GM10266 (cell line): ENCODE measurements at regions not wholly inside any gene's neighbourhood (a gene's known extent, or its start where the extent isn't known, plus 50 kb on each side); places are given as distances from the start of the nearest gene placed in this dataset.
A peak's percentile ranks its signal among the peaks of the same experiment; 100 is the strongest.

Source experiments
- DNase-seq: peaks from one replicate; pipeline ENCODE4 v3.0.0; 2012; ENCODE audit errors: extremely low spot score
- CTCF ChIP-seq: IDR thresholded peaks from 2 replicates; pipeline ENCODE4 v1.5.1; 2012; ENCODE audit warnings: mild to moderate bottlenecking, low read depth; ENCODE audit not compliant: control insufficient read depth, insufficient read depth; ENCODE audit errors: missing control alignments

GRCh38 chr3:72554689-72555088, 293.6 kb downstream of the SHQ1 start:
- no peak for DNase-seq
- no peak for TF ChIP-seq CTCF

DNA sequence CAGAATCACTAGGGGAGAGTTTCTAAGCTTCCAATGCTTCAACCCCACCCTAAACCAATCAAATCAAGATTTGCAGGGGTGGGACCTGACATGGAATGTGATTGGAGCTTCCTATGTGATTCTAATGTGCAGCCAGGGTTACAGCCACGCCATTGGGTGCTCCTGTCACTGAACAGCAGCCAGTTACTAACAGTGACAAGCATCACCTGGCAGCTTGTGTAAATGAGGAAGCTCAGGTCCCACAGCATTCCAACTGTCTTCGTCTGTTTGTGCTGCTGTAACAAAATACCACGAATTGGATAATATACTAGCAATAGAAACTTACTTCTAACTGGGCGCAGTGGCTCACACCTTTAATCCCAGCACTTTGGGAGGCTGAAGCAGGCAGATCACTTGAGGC, 294.9 kb downstream of the SHQ1 start:
- no peak for DNase-seq
- no peak for TF ChIP-seq CTCF

DNA sequence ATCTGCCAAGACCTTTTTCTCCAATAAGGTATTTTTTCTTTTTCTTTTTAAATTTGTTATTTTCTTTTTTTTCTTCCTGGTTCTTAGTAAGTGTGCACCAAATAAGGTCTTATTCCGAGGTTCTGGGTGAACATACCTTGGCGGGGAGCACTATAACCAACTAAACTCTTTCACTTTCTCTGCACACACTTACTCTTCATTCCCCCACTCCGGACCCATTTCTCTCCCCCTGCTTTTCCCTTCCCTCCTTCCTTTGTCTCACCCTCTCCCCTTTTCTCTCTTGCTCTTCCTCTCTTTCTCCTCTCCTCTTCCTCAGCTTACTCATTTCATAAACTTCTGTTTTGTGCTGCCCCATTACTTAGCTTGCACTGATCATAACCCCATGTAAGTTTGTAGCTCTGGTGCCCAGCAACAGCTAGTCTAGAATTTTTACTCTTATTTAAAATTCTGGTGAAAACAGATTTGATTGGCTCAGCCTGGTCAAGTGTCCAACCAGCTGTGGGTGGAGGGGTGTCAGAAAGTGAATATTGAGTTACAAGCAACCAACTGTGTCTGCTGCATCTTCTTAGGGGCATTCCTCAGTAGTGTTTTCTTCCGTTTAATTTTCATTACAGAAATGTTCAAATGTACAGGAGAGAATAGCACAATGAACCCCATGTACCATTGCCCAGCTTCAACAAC, 297.5 kb downstream of the SHQ1 start:
- peak; percentile 35 for DNase-seq
- no peak for TF ChIP-seq CTCF

DNA sequence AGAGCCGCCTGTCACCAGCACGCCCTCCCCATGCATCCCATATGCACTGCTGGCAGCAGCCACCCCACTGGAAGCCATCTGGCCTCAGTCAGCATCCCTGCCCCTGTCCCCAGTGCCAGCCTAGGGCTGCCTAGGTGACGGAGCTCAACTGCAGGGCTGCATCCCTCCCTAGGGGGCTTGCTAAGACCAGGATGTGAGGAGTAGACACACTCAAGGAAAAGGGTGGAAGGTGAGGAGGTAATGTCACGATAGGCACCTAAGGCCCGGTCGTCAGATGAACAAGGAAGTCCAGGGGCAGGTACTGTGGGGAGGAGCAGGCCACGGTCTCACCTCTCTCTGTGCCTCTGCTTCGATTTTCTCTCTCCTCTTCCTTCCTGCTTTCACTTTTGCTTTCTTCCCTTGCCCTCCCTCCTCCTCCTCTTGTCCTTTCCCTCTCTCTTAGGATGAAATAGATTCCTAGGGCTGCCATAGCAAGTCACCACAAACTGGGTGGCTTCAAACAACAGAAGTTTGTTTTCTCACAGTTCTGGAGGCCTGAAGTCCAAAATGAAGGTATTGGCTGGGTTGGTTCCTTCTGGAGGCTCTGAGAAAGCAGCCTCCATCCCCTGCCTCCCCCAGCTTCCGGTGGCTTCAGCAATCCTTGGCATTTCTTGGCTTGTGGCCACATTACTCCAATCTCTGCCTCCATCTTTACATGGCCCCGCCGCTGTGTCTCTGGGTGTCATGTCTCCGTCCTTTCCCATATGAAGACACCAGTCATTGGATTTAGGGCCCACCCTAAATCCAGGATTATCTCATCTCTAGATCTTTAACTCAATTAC, 298.3 kb downstream of the SHQ1 start:
- no peak for DNase-seq

DNA sequence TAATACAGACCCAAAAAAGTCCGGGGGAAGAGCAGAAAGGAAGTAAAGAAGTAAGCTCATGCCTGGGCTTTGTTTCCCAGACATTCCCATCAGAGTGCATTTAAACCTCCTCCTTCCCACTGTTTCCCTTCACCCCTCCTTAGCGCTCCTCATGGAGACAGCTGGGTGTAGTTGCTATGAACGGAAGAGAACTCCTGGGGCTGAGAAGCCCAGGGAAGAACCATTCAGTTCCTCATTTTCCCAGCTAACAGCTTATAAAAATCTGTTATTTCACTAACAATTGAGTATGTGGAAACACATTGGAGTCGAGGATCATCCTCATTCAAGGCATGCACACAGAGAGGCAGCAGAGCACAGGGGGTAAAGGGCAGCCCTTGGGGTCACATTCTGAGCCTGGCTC, 299.3 kb downstream of the SHQ1 start:
- no peak for TF ChIP-seq CTCF
- DNase-seq = no peak

More for the DNA sequence above, 298.3 kb downstream of the SHQ1 start:
- no peak for TF ChIP-seq CTCF

- TF ChIP-seq CTCF = no peak
- DNase-seq = no peak
Measured at GRCh38 chr3:72548461-72548860, 299.8 kb downstream of the SHQ1 start.

DNA sequence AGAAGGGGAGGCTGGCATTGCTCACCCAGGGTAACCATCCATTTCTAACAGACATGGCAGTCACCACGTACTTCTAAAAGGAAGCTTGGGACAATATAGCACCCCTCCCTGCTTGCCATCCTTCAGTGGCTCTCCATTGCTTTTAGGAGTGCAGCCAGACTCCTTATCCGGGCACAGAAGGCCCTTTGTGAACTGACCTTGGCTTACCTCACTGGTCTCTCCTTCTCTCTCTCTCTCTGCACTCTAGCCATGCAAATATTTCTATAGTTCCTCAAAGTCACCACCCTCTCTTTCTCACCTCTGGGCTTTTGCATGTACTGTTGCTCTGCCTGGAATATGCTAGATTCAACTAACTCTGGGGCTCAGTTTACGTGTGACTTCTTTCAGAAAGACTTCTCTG, 301.1 kb downstream of the SHQ1 start:
- DNase-seq = no peak
- TF ChIP-seq CTCF = no peak
